ENCODE measurements at regions not wholly inside any gene's neighbourhood (a gene's known extent, or its start where the extent isn't known, plus 50 kb on each side); places are given as distances from the start of the nearest gene placed in this dataset.

DNA sequence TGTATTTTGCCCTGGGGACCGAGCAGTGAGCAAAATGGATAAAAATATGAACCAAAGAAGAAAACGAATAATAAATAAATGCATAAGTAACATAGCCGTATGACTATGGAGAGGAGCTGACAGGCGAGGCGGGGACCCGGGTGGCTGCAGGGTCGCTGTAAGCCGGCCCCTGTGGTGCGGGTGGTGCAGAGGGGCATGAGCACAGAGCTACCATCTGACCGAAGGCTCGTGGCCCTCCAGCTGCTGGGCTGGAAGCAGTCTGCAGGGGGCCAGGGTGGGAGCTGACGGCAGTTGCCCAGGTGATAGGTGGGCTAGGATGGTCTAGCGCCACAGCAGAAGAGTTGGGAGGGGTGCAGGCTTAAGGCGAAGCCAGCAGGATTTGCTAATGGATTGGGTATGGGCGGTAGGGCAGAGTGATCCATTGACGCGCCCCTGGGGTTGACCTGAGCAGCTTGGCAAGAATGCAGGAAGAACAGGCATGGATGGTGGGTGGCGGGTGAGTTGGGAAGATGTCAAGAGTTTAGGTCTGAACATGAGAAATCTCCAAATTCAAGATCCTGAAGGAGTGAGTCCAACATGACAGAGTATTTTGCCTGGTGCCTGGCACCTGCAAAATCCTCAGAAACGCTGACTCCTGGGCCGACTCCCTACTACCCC, 228.0 kb downstream of the FOXL1 start:
- no peak for DNase-seq (ENCODE audit: low read depth)

GRCh38 chr16:86806838-86807351, 228.5 kb downstream of the FOXL1 start:
- no peak for DNase-seq (ENCODE audit: low read depth)

- DNase-seq (ENCODE audit: low read depth): no peak
Measured at GRCh38 chr16:86808863-86809444, 230.6 kb downstream of the FOXL1 start.

DNA sequence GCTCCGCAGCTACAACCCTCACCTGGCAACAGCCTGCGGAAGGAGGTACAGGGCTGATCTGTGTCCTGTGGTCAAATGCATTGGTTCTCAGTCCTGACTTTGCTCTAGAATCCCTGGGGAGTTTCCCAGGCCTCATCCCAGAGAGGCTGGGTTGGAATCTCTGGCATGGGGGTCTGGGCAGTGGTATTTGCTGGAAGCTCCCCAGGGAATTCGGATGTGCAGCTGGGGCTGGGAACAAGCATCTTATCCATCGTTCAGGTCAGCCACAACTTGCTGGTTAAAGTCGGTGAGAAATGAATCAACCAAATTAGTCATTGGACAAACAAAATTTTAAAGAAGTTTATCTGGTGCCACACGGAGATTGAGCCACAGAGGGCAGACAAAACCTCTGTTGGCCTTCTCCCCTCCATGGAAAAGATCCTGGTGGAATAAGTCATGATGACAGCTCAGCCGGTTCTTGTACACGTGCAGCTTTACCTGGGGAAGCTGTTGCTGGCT, 231.2 kb downstream of the FOXL1 start:
- DNase-seq (ENCODE audit: low read depth): peak; percentile 11

DNA sequence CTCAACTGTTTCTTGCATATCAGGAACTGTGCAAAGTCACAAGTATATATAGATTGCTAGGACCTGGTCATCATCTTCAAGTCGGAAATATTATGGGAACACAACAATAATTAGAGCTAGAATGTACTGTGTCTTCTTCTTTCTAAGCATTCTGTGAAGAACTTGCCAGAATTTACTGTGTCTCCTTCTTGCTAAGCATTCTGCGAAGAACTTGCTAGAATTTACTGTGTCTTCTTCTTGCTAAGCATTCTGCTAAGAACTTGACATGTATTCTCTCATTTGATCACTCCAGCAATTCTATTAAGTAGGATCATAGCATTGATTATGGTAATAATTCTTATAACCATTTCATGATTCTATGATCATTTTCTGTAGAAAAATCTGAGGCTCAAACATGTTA, 231.7 kb downstream of the FOXL1 start:
- no peak for DNase-seq (ENCODE audit: low read depth)

GRCh38 chr16:86812363-86812970, 234.1 kb downstream of the FOXL1 start:
- DNase-seq (ENCODE audit: low read depth): no peak

GRCh38 chr16:86814256-86814655, 235.9 kb downstream of the FOXL1 start:
- DNase-seq (ENCODE audit: low read depth): no peak

GRCh38 chr16:86816930-86817625, 238.7 kb downstream of the FOXL1 start:
- DNase-seq (ENCODE audit: low read depth): no peak

DNA sequence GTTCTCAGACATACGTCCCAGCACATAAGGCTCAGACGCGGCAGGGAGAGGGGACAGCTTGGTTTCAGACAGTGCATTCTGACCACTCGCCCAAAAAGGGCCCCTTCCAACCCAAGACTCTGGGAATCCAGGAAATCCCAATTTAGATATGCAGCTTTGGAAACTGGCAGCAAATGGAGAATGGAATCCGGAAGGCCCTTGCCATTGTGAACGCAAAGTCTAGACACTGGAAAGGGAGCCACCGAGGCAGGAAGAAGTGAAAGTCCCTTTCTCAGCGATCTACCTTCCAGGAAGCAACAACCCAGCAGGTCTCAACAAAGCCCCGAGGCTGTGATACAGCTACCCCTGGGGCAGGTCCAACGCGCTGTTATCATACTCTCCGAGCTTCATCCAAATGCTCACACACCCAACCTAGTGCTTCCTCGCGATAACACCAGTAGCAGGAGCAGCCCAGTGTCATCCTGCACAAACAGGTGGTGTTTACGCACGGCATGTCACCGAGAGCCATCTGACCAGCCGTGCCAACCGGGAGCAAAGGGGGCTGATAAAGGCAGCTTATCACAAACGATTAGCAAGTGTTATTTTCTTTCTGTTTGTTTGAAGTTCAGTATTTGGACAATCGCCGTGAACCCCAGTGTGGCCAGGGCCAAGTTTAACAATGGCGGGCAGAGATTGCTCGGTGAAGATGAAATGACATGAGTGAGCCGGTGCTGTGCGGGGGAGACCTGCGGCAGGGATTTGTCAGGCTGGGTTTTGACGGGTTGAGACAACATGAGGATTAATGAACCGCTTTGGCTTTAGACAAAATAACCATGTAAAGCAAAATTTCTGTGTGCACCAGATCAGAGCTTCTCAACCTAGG, 240.6 kb downstream of the FOXL1 start:
- no peak for DNase-seq (ENCODE audit: low read depth)

GRCh38 chr16:86819533-86819892, 241.2 kb downstream of the FOXL1 start:
- no peak for DNase-seq (ENCODE audit: low read depth)

DNA sequence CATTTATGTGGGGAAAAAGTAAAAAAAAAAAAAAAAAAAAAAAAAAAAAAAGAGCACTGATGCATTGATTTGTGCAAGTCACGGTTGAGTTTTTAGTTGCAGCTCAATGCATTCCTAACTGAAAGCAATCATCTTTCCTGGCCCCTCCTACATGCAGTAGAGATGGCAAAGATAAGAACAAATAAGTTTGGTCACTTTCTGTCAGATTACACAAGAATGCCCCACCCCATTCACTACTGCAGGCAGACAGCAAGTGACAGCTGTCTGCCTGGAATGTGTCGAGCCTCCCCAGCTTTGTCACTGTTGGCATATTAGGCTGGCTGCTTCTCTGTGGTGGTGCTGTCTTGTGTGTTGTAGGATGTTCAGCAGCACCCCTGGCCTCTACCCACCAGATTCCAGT, 243.5 kb downstream of the FOXL1 start:
- DNase-seq (ENCODE audit: low read depth): no peak

DNA sequence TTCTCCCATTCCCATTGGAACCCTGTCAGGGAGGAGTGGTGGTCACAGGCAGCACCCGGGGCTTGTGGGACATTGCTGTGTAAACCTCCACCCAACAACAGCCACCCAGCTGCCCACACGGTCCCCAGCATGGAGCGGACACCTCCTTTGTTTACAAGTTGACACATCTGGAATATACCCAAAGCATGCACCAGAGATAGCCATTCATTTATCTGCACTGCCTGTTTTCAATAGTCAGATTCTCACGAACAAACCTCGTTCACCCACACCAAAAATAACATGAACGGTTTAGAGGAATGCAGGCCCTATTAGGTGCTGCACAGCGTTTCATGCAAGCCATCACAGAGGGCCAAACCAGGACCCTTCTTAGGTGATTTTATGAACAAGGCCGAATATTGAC, 244.8 kb downstream of the FOXL1 start:
- no peak for DNase-seq (ENCODE audit: low read depth)

DNA sequence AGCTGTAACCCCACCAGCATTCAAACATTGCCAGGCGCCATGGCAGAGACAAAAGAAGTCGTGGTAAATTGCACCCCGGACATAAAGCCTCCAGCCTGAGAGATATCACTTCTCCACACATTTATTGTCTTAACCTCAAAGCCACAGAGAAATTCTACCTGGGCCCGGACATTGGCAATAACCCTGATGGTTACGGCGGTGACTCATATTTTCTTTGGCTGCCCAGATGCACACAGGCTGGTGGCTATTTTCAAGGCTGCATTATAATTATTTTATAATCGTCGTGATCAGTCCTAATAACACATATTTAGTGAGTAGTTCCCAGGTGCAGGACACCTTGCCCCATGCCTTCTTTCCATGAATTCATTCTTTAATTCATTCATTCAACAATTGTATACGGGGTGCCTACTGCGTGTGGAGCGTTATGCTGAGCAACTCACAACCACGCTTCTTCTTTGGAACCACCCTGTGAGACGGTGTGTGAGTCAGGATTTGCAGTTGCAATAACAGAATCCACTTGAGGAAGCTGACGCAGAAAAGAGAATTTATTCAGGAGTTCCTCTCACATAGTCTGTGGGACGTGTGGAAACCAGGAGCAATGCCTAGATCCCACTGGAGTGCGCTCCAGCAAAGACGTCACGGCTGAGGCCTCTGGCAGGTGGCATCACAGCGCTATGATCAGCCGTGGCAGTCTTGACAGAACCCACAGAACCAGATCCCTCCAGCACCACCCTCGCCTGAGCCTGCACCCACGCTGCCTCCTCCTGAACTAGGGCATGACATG, 245.7 kb downstream of the FOXL1 start:
- no peak for DNase-seq (ENCODE audit: low read depth)

DNA sequence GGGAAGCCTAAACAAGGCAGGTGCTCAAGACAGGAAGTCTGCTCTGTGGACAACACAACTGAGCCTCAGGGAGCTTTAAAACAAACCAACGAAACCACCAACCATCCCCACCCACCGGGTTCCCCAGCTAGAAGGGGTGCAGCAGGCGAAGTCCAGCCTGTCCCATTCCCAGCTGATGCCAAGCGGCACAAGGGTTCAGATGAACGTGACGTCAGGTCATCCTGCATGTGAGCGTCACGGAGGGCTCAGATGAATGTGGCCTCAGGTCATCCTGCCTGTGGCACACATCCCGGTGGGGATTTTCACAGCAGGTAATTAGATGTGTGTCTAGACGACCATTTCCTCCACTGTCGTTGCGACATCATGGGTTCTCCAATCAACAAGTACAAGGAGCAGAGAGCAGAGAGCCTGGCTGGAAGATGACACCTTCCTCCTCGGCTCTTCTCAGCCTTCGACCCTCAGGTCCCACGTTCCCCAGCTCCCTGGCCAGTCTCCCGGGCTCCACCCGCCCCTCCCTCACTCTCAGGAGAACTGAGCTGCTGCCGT, 246.5 kb downstream of the FOXL1 start:
- DNase-seq (ENCODE audit: low read depth): no peak

GRCh38 chr16:86825631-86826030, 247.3 kb downstream of the FOXL1 start:
- no peak for DNase-seq (ENCODE audit: low read depth)

DNA sequence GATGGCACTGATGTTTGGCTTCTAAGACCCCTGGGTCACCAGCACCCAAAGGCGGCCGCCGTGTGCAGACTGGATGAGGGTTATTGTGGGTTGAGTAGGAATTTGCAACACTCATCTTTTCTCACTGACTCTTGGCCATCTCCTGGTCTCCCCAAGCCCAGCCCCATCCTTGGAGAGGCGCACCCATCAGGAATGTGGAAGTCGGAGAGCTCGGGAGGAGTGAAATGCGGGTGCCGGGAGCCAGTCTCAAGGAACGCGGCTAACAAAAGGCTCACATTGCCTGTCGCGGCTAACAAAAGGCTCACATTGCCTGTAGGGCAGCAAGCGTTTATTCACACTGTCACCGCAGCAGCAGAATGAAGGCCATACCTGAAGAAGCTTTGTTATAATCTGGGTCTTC, 248.6 kb downstream of the FOXL1 start:
- no peak for DNase-seq (ENCODE audit: low read depth)

DNA sequence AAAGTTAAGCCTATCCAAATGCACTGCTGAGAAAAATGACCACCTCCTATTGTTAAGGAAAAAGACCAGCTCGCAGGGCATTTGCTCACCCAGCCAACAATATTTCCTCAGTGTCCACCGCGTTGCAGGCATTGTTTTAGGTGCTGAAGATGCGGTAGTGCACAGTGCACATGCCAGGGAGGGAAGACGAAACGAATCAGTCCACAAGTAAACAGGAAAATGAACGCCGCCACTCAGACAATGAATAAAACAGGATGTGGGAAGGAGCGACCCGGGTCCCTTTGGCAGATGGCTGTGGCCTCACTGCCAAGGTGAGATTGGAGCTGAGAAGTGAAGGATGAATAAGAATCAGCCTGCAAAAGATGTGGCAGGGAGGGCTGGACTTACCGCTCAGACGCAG, 249.2 kb downstream of the FOXL1 start:
- no peak for DNase-seq (ENCODE audit: low read depth)

DNA sequence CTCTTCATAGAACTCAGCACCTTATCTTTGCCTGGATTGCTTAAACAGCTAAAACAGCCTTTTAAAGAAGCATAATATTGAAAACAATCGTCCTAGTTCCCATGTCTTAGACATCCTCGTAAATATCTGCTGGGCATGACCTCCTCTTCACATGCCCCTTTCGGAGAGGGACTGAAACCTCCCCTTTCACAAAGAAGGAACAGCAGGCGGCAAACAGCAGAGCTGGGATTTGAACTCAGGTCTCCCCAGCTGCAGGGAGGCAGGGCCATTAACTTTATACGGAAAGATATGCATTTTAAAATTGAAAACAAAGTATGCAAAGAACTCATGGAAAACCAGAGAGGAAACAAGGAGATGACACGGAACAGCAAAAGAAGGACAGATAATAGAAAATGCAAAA, 249.9 kb downstream of the FOXL1 start:
- DNase-seq (ENCODE audit: low read depth): no peak

DNA sequence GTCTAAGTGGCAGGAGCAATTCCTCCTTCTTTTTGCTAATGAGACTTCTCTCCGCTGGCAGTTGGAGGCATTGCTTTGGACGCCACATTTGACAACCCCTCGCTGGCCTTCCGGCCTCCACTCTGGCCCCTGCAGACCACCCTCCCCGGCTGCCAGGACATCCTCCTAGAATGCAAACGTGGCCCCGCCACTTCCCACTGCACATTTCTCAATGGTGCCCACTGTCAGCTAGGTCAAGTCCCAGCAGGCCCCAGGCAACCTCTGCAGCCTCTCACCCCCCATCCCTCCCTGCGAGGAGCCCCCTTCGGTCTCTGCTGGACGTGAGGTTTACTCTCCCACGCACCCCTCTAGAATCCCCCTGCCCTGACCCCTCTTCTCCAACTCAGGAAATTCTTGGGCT, 250.3 kb downstream of the FOXL1 start:
- DNase-seq (ENCODE audit: low read depth): no peak

DNA sequence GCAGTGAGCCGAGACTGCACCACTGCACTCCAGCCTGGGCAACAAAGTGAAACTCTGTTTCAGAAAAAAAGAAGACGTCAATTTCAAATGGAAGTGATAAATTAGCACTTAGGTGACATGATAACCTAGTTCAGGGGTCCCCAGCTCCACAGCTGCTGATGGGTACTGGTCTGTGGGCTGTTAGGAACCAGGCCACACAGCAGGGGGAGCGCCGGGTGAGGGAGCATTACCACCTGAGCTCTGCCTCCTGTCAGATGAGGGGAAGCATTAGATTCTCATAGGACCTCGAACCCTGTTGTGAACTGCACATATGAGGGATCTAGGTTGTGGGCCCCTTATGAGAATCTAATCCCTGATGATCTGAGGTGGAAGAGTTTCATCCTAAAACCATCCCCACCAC, 253.0 kb downstream of the FOXL1 start:
- DNase-seq (ENCODE audit: low read depth): no peak

DNA sequence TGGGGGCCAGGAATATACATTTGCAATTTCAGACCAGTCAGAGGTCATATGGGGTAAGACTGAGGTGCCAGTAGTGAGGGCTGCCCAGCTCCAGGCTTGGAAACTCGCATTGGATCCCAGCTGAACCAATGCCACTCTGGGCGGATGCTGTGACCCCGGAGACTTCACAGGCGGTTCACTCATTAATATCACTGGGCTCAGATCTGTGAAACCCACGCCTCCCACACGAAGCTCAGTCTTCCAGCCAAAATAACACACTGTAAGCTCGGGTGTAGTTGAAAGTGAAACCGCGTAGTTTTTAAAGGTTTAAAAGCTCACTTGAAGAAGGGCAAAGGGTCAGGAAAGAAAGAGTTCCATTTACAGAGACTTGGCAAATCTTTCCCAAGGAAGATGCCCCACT, 254.8 kb downstream of the FOXL1 start:
- DNase-seq (ENCODE audit: low read depth): no peak
